GM18951 (cell line): ENCODE measurements at regions not wholly inside any gene's neighbourhood (a gene's known extent, or its start where the extent isn't known, plus 50 kb on each side); places are given as distances from the start of the nearest gene placed in this dataset.

Experiments used
- POLR2A ChIP-seq: IDR thresholded peaks from 4 replicates; pipeline ENCODE4 v1.6.1; 2011; ENCODE audit warnings: mild to moderate bottlenecking; ENCODE audit not compliant: insufficient read length, insufficient read depth; ENCODE audit errors: extremely low read depth
- in situ Hi-C: fragments of 300-500 bp; cut with MboI; formaldehyde crosslinking; loops from one replicate; pipeline ENCODE4 v1.12.0; 2022; ENCODE audit warnings: low sequenced_read_pairs, mixed read lengths, inconsistent platforms; ENCODE audit not compliant: unreplicated experiment

GRCh38 chr2:7902251-7902765 is 779.5 kb upstream of the ID2 start:
- no peak for TF ChIP-seq POLR2A
- in situ Hi-C loops: no loop called here

GRCh38 chr2:7904319-7904718 is 777.5 kb upstream of the ID2 start:
- no peak for TF ChIP-seq POLR2A
- in situ Hi-C loops: no loop called here

- no peak for TF ChIP-seq POLR2A
- in situ Hi-C loops: no loop called here
These were observed 776.1 kb upstream of the ID2 start for GRCh38 chr2:7905756-7906155.

GRCh38 chr2:7906431-7906830 is 775.4 kb upstream of the ID2 start:
- no peak for TF ChIP-seq POLR2A
- in situ Hi-C loops: no loop called here

- in situ Hi-C loops: no loop called here
- no peak for TF ChIP-seq POLR2A
These were observed 774.8 kb upstream of the ID2 start for GRCh38 chr2:7907041-7907440.

GRCh38 chr2:7910752-7911151 is 771.1 kb upstream of the ID2 start:
- in situ Hi-C loops: no loop called here
- TF ChIP-seq POLR2A: no peak

- no peak for TF ChIP-seq POLR2A
- in situ Hi-C loops: no loop called here
These were observed 770.7 kb upstream of the ID2 start for GRCh38 chr2:7911196-7911595.

GRCh38 chr2:7913974-7914373 is 767.9 kb upstream of the ID2 start:
- no peak for TF ChIP-seq POLR2A

GRCh38 chr2:7915302-7916091 is 766.4 kb upstream of the ID2 start:
- in situ Hi-C loops: no loop called here
- no peak for TF ChIP-seq POLR2A

More at GRCh38 chr2:7913974-7914373, 767.9 kb upstream of the ID2 start:
- in situ Hi-C loops: no loop called here

GRCh38 chr2:7916670-7917069 is 765.2 kb upstream of the ID2 start:
- in situ Hi-C loops: no loop called here
- TF ChIP-seq POLR2A: no peak

GRCh38 chr2:7919510-7919909 is 762.3 kb upstream of the ID2 start:
- no peak for TF ChIP-seq POLR2A
- in situ Hi-C loops: no loop called here

- TF ChIP-seq POLR2A: no peak
- in situ Hi-C loops: no loop called here
These were observed 757.7 kb upstream of the ID2 start for GRCh38 chr2:7924023-7924762.

GRCh38 chr2:7925506-7925905 is 756.4 kb upstream of the ID2 start:
- no peak for TF ChIP-seq POLR2A
- in situ Hi-C loops: no loop called here

GRCh38 chr2:7927691-7928090 is 754.2 kb upstream of the ID2 start:
- in situ Hi-C loops: no loop called here
- no peak for TF ChIP-seq POLR2A
